Astrocyte (in vitro differentiated cells and primary cell): ENCODE measurements at regions not wholly inside any gene's neighbourhood (a gene's known extent, or its start where the extent isn't known, plus 50 kb on each side); places are given as distances from the start of the nearest gene placed in this dataset.

Source experiments
- DNase-seq: peaks from one replicate; pipeline ENCODE4 v3.0.0-alpha.2; 2010; ENCODE audit warnings: low read depth
- FAIRE-seq: peaks from 2 replicates; lab custom pipeline; 2011; peaks lifted over from hg19 to GRCh38; lab: Jason Lieb, UNC
- H2AFZ ChIP-seq: 2 replicates; pipeline ENCODE4 v1.6.0; 2012; ENCODE audit warnings: low read depth, low read length, inconsistent platforms
- H3K27ac ChIP-seq: 2 replicates; pipeline ENCODE4 v1.5.1; 2011; ENCODE audit warnings: low read depth, low read length, inconsistent platforms
- H3K27me3 ChIP-seq: 2 replicates; pipeline ENCODE4 v1.6.0; 2011; ENCODE audit warnings: low read length, inconsistent platforms; ENCODE audit not compliant: insufficient read depth
- H3K36me3 ChIP-seq: 2 replicates; pipeline ENCODE4 v1.5.1; 2011; ENCODE audit warnings: low read length, inconsistent platforms; ENCODE audit not compliant: insufficient read depth
- H3K4me1 ChIP-seq: 2 replicates; pipeline ENCODE4 v1.5.1; 2011; ENCODE audit warnings: low read length, inconsistent platforms; ENCODE audit not compliant: insufficient read depth
- H3K4me2 ChIP-seq: 2 replicates; pipeline ENCODE4 v1.6.0; 2012; ENCODE audit warnings: low read length, inconsistent platforms
- H3K4me3 ChIP-seq: 2 replicates; pipeline ENCODE4 v1.5.1; 2011; ENCODE audit warnings: low read depth, mild to moderate bottlenecking, low read length, inconsistent platforms; ENCODE audit not compliant: insufficient read depth
- H3K79me2 ChIP-seq: 2 replicates; pipeline ENCODE4 v1.6.0; 2012; ENCODE audit warnings: mild to moderate bottlenecking, low read length, inconsistent platforms; ENCODE audit not compliant: insufficient read depth
- H3K9ac ChIP-seq: 2 replicates; pipeline ENCODE4 v1.6.0; 2012; ENCODE audit warnings: mild to moderate bottlenecking, low read length, inconsistent platforms
- H3K9me3 ChIP-seq: 2 replicates; pipeline ENCODE4 v1.5.1; 2012; ENCODE audit warnings: low read depth, mild to moderate bottlenecking, low read length, inconsistent platforms; ENCODE audit not compliant: insufficient read depth
- H4K20me1 ChIP-seq: 2 replicates; pipeline ENCODE4 v1.6.0; 2012; ENCODE audit warnings: low read length, inconsistent platforms; ENCODE audit not compliant: insufficient read depth
- H3K27ac Mint-ChIP-seq: one replicate; pipeline ENCODE4 v1.8.0; 2021; ENCODE audit warnings: mild to moderate bottlenecking, mixed read lengths; ENCODE audit not compliant: unreplicated experiment
- H3K27me3 Mint-ChIP-seq: one replicate; pipeline ENCODE4 v1.8.0; 2021; ENCODE audit warnings: low read depth, mixed read lengths; ENCODE audit not compliant: unreplicated experiment
- H3K36me3 Mint-ChIP-seq: one replicate; pipeline ENCODE4 v1.8.0; 2021; ENCODE audit warnings: low read depth, mixed read lengths; ENCODE audit not compliant: unreplicated experiment
- H3K4me1 Mint-ChIP-seq: one replicate; pipeline ENCODE4 v1.8.0; 2021; ENCODE audit warnings: low read depth, mixed read lengths; ENCODE audit not compliant: unreplicated experiment
- H3K4me3 Mint-ChIP-seq: one replicate; pipeline ENCODE4 v1.8.0; 2021; ENCODE audit warnings: mild to moderate bottlenecking, moderate library complexity, mixed read lengths; ENCODE audit not compliant: unreplicated experiment
- H3K9me3 Mint-ChIP-seq: one replicate; pipeline ENCODE4 v1.8.0; 2021; ENCODE audit warnings: mild to moderate bottlenecking, mixed read lengths; ENCODE audit not compliant: unreplicated experiment
- EZH2 ChIP-seq: IDR thresholded peaks from 2 replicates; pipeline ENCODE4 v1.6.1; 2012; ENCODE audit warnings: mild to moderate bottlenecking, low read length, inconsistent platforms; ENCODE audit not compliant: insufficient read depth
- TF ChIP-seq, protein P1 (sequence below): IDR thresholded peaks from 2 replicates; pipeline ENCODE4 v1.5.1; 2011; ENCODE audit warnings: low read depth, mild to moderate bottlenecking, inconsistent platforms, low read length, moderate library complexity; ENCODE audit not compliant: insufficient read depth

DNA sequence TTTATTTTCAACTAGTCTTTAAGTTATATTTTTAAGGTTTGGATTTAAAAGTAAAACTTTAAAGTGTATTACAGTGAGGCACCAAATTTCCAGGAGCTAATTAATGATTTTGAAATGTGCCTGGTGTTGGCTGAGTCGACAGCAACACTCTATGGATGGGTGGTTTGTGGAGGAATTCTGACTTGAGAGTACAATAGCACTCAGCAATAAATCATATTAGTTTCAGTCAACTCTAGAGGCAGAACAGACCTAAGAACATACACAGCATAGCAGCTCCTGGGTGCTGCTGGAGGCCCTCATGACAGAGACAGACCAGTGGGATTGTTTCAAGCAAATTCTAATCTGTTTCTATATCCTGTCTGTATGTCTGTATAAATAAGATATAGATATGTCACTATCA, 673.4 kb downstream of the TRIML1 start:
- Histone ChIP-seq H2AFZ (no peak overlapping the region), H3K4me1 (no peaks in the 10 kb centered on the region), H4K20me1 (no peaks in the 10 kb centered on the region), H3K9me3 (no peaks in the 10 kb centered on the region), H3K36me3 (no peaks in the 10 kb centered on the region), H3K79me2 (no peaks in the 10 kb centered on the region), H3K27me3 (no peaks in the 10 kb centered on the region), H3K4me3 (no peak overlapping the region), H3K27ac (no peak overlapping the region), H3K9ac (no peak overlapping the region), H3K4me2 (no peak overlapping the region)
- H3K4me1 Mint-ChIP-seq, result no peaks in the 10 kb centered on the region
- no peak overlapping the region for H3K4me3 Mint-ChIP-seq
- DNase-seq (no peak), FAIRE-seq (no peak)
- peaks cover 5% of the 10 kb centered on the region for H3K9me3 Mint-ChIP-seq
- H3K27me3 Mint-ChIP-seq, result no peaks in the 10 kb centered on the region
- TF ChIP-seq EZH2, result no peak
- TF ChIP-seq, protein P1, sequence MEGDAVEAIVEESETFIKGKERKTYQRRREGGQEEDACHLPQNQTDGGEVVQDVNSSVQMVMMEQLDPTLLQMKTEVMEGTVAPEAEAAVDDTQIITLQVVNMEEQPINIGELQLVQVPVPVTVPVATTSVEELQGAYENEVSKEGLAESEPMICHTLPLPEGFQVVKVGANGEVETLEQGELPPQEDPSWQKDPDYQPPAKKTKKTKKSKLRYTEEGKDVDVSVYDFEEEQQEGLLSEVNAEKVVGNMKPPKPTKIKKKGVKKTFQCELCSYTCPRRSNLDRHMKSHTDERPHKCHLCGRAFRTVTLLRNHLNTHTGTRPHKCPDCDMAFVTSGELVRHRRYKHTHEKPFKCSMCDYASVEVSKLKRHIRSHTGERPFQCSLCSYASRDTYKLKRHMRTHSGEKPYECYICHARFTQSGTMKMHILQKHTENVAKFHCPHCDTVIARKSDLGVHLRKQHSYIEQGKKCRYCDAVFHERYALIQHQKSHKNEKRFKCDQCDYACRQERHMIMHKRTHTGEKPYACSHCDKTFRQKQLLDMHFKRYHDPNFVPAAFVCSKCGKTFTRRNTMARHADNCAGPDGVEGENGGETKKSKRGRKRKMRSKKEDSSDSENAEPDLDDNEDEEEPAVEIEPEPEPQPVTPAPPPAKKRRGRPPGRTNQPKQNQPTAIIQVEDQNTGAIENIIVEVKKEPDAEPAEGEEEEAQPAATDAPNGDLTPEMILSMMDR, result no peak
- no peaks in the 10 kb centered on the region for H3K36me3 Mint-ChIP-seq
- H3K27ac Mint-ChIP-seq, result no peak overlapping the region

DNA sequence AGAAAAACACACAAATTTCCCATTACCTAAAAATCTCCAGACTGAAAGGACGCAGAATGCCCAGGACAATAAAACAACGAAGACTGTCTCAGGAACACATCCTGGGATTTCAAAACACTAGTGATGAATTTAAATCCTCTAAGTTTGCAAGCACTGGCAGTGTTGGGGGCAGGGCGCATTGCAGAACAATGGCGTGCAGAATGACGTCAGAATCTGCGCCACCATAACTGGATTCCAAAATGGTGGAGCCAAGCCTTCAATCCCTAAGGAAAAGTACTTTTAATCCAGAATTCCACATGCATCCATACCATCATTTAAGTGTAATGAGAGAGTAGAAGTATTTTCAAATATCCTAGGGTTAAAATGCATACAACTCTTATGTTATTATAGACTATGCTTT, 679.1 kb downstream of the TRIML1 start:
- no peak overlapping the region for H2AFZ ChIP-seq
- H3K4me2 ChIP-seq, result no peak overlapping the region
- Mint-ChIP-seq H3K4me1 (peaks cover 5% of the 10 kb centered on the region), H3K9me3 (peaks cover 4% of the 10 kb centered on the region), H3K36me3 (no peaks in the 10 kb centered on the region), H3K27ac (no peak overlapping the region), H3K27me3 (no peaks in the 10 kb centered on the region), H3K4me3 (no peak overlapping the region)
- no peaks in the 10 kb centered on the region for H3K79me2 ChIP-seq
- FAIRE-seq (no peak), DNase-seq (no peak)
- TF ChIP-seq, protein P1, result no peak
- no peak for TF ChIP-seq EZH2
- no peak overlapping the region for H3K9ac ChIP-seq
- no peak overlapping the region for H3K27ac ChIP-seq
- no peaks in the 10 kb centered on the region for H3K4me1 ChIP-seq
- H3K27me3 ChIP-seq, result no peaks in the 10 kb centered on the region
- H3K9me3 ChIP-seq, result peaks cover 2% of the 10 kb centered on the region
- H4K20me1 ChIP-seq, result no peaks in the 10 kb centered on the region
- H3K4me3 ChIP-seq, result no peak overlapping the region
- no peaks in the 10 kb centered on the region for H3K36me3 ChIP-seq

DNA sequence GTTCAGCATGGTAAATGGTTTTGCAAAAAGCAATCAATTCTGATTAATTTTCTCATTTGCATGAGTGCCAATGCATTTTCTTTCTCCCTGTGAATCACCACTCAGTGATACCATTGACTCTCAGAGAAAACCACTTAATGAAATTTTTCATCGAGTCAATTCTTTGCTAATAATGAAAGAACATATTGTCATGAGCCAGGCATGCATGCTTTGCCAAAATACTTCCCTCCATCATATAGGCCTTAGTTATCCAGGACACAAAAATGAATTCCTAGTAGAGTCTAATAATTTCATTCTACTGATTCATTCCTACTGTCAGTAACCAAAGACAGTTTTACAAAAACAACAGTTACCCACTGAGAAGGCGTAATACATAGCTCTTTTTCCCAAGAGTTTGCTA, 680.0 kb downstream of the TRIML1 start:
- no peaks in the 10 kb centered on the region for H3K4me1 ChIP-seq
- Mint-ChIP-seq H3K4me1 (peaks cover 5% of the 10 kb centered on the region), H3K9me3 (no peaks in the 10 kb centered on the region), H3K36me3 (no peaks in the 10 kb centered on the region), H3K4me3 (no peak overlapping the region), H3K27ac (no peak overlapping the region), H3K27me3 (no peaks in the 10 kb centered on the region)
- TF ChIP-seq, protein P1, result no peak
- no peak for TF ChIP-seq EZH2
- no peak overlapping the region for H3K9ac ChIP-seq
- no peak overlapping the region for H3K4me3 ChIP-seq
- no peaks in the 10 kb centered on the region for H4K20me1 ChIP-seq
- peaks cover 6% of the 10 kb centered on the region for H3K9me3 ChIP-seq
- H3K27ac ChIP-seq, result no peak overlapping the region
- H3K79me2 ChIP-seq, result no peaks in the 10 kb centered on the region
- H3K4me2 ChIP-seq, result no peak overlapping the region
- FAIRE-seq (no peak), DNase-seq (no peak)
- no peaks in the 10 kb centered on the region for H3K27me3 ChIP-seq
- H2AFZ ChIP-seq, result no peak overlapping the region
- H3K36me3 ChIP-seq, result no peaks in the 10 kb centered on the region
